ENCODE measurements at regions not wholly inside any gene's neighbourhood (a gene's known extent, or its start where the extent isn't known, plus 50 kb on each side); places are given as distances from the start of the nearest gene placed in this dataset.
"Not testable (repeated sequence)": the region's sequence is repeated elsewhere in the genome, so short reads cannot be mapped to it uniquely, and the experiment has no call there.

DNA sequence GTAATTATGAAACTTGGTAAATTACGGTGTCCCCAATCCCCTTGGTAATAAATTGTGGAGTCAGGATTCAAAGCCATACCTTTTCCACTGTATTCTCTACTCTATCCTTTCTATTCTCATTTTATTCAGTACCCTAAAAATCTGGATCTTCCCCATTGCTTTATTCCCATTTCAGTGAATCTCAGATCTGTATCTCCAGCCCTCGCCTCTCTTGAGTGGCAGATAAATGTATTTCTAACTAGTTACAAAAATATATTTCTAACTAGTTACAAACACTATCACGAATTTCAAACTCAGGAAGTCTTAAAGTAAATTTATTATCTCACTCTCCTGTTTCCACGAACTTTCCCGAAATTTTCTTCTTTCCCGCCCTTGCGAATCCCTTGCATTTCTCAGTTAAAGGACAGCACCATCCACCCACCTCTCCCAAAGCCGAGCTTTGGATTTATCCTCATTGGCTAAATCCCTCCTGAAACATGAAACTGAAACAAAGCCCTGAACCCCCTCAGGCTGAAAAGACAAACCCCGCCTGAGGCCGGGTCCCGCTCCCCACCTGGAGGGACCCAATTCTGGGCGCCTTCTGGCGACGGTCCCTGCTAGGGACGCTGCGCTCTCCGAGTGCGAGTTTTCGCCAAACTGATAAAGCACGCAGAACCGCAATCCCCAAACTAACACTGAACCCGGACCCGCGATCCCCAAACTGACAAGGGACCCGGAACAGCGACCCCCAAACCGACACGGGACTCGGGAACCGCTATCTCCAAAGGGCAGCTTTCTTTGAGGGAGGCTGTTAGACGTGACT, 164.3 kb upstream of the PABPC3 start:
- DNase-seq, result no peak

DNA sequence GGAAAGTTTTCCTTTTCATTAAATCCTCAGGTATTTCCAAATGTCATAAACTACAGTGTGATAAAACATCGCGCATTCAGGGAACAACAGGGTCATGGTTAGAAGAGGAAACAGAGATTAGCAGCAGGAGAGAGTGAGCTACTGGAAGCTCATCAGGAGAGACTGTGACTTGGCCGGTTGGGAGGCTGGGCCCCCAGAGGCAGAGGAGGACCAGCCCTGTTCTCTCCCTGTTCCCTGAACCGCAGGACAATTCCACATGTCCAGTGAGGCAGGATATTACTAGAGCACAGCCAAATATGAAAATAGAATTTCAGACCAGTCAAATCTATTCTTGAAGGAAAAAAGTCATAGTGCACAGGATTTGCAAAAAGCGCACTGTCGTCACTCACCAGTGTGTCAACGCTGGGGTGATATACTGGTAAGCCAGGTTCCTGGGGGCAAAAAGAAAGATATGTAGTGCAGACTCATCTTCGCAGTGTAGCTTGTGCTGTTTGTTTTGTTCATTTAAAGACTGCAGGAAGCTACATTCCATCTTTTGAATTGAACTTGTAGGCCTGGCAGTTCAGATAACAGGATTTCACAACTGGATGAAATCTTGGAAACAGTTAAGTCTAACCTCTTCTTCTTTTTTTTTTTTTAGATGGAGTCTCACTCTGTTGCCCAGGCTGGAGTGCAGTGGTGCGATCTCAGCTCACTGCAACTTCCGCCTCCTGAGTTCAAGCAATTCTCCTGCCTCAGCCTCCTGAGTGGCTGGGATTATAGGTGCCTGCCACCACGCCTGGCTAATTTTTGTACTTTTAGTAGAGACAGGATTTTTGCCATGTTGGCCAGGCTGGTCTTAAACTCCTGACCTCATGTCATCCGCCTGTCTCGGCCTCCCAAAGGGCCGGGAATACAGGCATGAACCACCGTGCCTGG, 162.6 kb upstream of the PABPC3 start:
- not testable (repeated sequence) for DNase-seq

DNA sequence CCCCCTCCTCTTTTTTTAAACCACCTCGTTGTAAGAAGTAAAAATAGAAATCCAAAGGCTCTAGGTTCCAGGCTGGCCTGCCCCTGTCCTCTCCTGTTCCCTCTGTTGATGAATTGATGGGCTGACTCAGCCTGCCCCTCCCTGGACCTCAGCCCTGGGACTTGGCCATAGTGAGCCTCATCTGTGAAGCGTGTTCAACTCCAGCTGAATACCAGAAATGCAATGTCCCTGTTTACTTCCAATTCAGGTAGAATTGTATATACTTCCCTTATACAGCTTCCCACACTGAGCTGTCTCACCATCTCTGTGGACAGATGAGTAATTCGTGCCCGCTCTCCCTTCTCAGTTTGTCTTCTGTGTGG, 161.9 kb upstream of the PABPC3 start:
- DNase-seq, result not testable (repeated sequence)

DNA sequence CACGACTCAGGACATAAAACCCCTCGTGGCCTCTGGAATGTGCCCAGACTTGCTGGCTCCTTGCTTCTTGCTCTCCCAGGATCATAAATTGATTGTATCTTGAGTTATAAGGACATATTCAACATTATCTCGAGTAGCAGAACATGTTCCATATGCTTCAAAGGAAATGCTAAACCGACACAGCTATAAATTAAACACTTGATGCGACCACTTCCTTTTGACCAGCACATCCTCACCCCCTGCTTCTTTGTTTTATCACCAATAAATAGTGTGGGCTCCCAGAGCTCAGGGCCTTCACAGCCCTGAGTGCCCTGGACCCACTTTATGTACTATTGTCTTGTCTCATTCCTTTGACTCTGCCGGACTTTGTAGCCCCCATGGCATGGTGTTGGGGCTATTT, 157.0 kb upstream of the PABPC3 start:
- DNase-seq, result no peak

DNA sequence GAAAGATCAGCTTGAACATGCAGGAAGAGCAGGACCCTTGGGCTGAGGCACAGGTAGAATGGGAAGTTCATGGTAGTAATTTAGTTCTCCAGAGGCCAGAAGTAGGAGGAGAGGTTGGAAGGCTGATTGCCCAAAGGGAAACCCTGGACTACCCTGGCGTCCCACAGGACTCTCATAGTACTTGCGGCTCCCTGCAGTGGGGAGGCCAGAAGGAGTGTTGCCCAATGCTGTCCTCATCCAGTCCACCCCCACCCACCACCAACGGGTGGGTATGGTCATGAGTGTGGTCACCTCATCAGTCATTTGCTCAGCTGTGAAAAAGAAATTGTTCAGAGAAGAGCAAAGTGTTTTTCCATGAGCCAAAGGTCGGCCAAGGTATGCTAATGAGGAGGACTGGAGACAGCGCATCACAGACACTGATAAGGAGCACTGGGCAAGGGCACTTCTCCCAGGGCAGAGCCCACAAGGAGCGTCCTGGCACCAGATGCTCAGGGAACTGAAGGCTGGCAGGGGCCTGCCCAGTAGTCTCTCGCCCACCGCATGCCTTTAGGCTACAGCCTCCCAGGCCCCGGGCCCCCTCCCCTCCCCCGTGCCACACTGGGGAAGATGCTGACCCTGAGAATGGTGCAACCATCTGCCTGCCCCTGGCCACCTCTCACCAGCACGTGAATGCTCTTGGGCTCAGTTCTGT, 154.8 kb upstream of the PABPC3 start:
- not testable (repeated sequence) for DNase-seq

DNA sequence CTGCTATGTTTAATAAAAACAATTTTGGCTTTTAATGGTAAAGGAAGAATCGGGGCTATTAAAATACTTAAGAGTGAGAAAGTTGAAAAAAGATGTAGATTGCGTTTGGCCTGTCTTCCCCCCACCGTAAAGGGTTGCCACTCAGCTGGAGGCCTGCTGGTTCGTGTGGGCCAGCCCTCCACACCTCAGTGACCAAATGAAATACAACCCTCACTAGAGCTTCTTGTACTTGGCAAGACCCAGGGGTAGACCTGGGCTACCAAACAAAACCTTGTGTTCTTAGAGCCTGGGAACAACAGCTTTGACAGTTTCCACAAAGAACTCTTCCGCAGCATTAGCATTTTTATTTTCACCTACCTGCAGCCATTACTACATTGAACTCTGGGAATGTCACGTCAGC, 152.8 kb upstream of the PABPC3 start:
- no peak for DNase-seq

DNA sequence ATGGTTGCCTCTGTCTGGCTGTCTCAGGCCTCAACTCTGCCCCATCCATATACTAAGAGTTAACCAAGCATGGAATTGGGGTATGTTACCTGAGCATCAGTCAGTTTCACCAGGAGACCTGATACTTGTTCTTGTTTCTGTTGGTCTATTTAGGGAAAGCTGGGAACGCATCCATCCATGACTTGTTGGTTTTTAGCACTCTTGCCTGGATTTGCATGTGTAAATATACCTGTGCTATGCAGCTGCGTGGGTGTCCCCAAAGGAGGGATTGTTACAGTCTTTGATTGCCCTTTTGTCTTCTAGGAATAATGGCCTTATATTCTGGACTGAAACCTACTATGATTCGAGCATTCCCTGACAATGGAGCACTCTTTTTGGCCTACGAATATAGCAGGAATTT, 151.9 kb upstream of the PABPC3 start:
- not testable (repeated sequence) for DNase-seq

DNA sequence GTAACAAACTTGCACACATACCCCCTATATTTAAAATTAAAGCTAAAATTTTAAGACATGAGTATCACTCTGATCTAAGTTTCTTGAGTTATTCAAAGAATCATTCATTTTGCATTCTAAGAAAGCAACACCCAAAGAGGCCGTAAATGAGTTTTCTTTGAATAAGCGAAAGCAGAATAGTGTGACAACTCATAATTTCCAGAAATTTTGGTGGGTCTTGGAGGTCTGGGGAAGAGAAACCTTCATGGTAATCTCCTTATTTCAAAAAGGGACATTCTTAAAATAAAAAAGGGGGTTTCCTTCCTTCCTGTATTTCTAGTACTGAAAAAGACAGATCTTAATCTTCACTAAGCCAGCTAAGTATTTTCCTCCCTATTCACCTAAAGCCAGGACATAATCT, 147.0 kb upstream of the PABPC3 start:
- not testable (repeated sequence) for DNase-seq

DNA sequence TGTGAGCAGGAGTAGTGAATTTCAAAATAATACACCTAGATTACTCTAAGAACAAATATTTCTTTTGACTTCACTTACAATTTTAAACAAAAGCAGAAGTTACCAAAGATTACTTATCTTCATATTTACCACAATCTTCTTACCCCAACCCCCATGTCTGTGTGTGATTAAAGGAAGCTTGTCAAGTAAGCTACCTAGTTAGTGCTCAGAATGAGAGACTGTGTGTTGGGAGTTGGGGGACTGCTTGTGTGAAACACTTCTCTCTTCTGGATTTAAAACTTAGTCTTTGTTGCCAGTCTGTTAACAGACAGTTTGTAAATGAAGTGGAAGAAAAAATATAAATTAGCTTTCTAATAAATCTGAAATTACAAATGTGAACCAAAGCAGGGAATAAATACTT, 145.3 kb upstream of the PABPC3 start:
- DNase-seq, result not testable (repeated sequence)

DNA sequence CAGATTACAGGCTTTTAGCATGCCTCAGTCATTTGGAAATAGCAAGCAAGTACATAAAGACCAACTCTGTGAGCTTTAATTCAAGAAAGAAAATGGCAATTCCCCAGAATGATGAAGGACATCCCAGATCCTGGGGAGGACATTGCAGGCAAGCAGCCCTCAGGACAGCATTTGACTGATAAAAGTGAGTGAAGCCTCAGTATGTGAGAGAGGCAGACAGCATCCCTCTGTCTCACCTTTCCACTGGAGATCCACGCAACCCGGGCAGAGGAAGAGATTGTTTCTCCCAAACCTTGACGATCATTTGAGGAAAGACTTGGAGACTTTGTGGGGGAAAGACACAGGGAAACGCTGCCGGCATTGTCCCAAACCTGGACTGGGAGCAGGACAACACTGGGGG, 128.0 kb upstream of the PABPC3 start:
- not testable (repeated sequence) for DNase-seq

DNA sequence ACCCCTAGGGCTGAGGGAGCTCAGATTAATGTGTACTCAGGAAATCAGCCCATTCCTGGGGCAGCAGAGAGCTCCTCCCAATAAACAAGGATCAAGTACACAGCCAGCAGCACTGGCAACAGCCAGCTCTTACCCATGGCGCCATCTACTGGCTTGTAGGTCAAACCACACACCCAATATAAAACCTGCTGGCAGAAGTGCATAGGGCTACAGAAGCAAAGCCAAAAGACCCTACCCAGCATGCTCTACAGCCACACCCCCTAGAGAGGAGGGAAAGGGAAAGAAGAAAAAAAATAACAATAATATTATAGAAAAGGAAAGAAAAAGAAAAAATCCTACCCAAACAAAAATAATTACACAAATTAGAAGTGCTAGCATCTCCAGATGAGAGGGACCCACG, 127.5 kb upstream of the PABPC3 start:
- DNase-seq, result not testable (repeated sequence)

DNA sequence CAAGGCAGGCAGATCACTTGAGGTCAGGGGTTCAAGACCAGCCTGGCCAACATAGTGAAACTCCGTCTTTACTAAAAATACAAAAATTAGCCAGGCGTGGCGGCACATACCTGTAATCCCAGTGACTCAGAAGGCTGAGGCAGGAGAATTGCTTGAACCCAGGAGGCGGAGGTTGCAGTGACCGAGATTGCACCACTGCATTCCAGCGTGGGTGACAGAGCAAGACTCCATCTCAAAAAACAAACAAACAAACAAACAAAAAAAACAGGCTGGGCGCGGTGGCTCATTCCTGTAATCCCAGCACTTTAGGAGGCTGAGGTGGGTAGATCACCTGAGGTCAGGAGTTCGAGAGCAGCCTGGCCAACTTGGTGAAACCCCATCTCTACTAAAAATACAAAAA, 122.8 kb upstream of the PABPC3 start:
- not testable (repeated sequence) for DNase-seq

DNA sequence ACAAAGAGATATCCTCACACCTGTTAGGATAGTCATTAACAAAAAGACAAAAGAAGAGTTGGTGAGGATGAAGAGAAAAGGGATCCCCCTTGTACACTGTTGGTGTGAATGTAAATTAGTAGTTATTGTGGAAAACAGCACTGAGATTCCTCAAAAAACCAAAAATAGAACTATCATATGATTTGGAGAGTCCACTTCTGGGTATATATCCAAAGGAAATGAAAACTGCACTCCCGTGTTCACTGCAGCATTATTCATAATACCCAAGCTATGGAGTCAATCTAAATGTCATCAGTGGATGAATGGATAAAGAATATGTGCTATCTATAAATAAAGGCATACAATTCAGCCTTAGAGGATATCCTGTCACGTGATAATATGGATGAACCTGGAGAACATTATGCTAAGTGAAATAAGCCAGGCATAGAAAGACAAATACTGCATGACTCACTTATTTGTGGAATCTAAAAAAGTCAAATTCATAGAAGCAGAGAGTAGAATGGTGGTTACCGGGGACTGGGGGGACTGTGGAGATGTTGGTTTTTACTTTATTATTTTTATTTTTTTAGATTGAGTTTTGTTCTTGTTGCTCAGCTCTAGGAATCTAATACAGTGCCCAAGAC, 114.6 kb upstream of the PABPC3 start:
- DNase-seq, result not testable (repeated sequence)

DNA sequence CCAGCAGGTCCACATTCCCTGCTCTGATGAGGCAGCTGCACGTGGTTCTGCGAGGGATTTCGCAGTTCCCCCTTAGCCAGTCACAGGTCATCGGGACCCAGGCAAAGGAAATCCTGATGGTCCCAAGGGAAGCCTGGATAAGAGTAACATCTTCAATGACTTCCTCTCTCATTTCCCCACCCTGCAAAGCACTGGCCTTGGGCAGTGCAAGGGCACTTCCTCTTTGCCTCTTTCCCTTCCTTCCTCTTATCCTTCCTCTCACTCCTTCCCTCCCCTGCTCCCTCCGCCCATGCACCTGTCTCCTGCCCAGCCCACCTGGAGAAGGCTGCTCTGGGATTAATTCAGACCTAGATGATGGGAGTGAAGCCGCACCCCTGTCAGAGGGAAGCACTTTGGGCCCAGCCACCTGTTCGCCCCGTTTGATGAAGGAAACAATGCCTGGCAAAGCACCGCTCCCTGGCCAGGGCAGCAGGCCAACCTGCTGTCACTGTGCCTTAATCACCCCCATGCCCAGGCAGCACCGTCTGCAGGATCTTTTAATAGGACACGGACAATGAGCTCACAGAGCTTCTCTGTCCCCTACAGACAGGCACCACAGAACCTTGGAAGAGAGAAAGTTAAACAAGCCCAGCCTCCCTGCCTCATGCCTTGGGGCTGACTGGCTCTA, 113.5 kb upstream of the PABPC3 start:
- DNase-seq, result no peak

DNA sequence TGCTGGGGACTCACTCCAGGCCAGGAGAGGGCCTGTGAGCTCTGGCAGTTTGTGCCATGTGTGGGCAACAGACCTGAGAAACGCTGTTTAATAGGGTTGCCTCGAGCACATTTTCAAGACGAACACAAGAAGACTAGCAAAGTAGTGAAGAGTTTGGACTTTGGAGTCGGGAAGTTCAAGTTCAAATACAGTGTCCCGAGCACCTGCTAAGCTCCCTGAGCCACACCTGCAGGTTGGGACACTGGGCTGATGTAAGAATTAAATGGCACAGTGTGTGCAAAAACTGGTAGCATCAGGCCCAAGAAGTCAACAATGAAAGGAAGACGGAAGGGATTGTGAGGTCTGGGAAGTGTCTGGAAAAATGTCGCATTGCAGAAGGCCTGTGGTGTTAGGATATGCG, 112.8 kb upstream of the PABPC3 start:
- DNase-seq, result no peak

DNA sequence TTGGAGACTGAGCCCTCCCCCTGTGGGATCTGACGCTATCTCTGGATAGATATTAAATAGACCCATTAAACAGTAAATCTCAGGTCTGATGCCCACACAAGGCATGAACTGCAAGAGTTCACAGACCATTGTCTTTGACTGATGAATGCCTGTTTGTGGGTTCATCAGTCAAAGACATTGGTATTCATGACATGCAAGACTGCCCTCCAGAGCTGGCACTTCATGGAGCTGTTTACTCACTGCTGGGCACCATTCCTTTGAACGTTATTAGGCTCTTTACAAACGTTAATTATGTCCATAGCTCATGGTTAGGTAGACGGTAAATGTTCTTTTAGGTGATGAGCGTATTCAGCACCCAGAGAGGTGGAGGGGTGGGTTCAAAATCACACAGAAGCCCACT, 111.8 kb upstream of the PABPC3 start:
- no peak for DNase-seq

DNA sequence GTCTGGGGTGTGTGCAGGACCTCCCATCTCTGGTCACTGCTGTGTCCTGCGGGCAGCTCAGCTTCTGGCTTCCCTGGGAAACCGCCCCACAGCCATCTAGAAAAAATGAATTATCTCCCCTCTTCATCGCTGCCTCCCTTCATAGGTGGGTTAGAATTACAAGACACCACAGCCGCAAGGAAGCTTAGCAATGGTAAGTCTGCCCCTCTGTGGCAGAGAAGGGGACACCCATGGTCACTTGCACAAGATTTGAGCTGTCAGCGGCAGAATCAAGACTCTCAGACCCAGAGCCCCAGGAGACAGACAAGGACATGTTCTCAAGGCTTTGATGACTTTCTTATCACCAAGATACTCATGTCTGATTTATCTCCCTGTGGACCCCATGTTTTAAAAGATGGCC, 110.8 kb upstream of the PABPC3 start:
- no peak for DNase-seq

DNA sequence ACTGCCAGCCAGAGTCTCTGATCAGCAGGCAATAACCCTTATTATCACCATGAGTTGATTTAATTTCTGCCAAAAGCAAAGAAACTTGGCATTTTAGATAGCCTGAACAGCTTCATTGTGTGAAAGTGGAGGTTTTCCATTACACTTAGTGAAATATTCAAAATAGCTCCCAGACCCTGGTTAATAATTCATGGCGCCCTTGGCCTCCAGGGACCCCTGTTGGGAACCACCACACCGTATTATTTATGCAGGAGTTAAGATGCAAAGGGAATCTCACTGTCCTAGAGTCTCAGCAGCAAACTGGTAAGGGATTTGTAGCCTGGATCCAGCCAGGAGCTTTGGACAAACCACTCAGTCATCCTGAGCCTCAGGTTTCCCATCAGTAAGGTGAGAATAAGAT, 110.0 kb upstream of the PABPC3 start:
- no peak for DNase-seq

DNA sequence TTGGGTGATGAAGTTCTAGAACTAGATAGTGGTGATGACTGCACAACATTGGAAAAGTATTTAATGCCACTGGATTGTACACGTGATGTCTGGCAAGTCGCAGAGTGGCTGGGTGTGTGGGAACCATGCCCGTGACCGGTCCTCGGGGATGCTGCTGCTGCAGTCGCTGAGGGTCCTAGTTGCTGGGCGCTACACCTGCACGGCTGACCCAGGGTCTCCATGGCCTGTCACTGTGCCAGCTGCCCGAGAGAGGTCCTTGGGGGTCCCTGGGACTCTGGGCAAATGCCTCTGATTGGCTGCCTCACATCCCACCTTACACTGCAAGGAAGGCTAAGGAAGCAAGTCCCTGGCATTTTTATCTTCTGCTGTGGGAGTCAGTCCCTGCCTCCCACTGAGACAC, 109.1 kb upstream of the PABPC3 start:
- DNase-seq, result no peak

DNA sequence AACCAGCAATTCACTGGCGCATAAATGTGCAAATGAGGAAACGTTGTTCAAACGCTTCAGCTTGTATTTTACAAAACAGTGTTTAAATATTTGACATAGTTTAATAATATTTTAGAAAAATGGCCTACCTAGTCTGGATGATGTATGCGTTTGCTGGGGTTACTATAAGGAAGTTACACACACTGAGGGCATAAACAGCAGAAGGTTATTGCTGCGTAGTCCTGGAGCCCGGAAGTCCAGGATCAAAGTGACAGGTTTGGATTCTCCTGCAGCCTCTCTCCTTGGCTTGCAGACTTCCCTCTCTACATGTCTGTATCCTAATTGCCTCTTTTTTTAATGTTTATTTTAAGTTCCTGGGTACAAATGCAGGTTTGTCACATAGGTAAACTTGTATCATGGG, 106.0 kb upstream of the PABPC3 start:
- not testable (repeated sequence) for DNase-seq

DNA sequence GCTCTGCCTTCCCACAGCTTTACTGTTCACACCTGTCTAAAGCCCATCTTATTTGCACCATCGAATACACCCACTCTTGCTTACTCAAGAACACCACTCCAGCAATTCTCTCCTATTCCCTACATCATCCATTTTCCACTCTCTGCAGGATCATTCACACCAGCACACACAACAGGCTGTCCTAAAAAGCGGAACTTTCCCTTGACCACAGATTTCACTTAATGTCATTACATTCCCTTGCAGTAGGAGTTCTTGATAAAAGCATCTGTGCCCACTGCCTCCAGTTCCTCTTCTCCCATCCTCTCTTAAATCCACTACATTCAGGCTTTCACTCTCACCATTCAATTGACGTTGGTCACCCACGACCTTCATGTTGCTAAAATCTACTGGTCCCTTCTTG, 103.0 kb upstream of the PABPC3 start:
- DNase-seq, result not testable (repeated sequence)

DNA sequence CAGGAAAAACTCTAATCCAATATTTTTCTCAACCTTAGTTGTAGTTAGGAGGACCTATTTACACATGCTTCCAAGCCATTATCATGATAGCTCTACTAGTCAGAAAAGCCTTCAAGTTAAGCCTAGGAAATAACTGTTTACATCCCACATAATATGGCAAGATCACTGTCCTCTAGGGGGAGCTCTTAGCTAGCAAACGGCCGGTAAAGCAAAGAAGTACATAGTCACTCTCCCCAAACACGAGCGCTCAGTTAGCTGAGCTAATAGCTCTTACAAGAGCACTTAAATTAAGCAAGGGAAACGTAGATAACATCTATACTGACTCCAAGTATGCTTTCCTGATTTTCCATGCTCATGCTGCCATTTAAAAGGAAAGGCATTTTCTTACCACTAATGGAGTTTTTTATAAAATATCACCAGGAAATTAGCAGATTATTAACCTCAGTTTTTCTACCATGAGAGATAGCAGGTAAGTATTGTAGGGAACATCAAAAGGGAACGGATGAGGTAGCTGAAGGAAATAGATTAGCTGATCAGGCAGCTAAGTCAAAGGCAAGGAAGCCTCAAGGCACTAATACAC, 100.6 kb upstream of the PABPC3 start:
- peak; percentile 61 for DNase-seq
